Heart left ventricle (tissue), 16 donors: ENCODE measurements at regions not wholly inside any gene's neighbourhood (a gene's known extent, or its start where the extent isn't known, plus 50 kb on each side); places are given as distances from the start of the nearest gene placed in this dataset.

ENCODE experiments used
- ATAC-seq, 4 donors: fragments of 200-7000 bp; cut with Tn5 transposase; one replicate each; pipeline ENCODE4 v1.9.1; 2020 to 2022; ENCODE audit warnings: moderate library complexity in 4 of 4, mild to moderate bottlenecking in 3 of 4, moderate number of reproducible peaks in 1 of 4
- DNase-seq, 5 donors: peaks; one replicate each; pipeline ENCODE4 v3.0.0-alpha.2; 2020
- H3K27ac ChIP-seq, 12 donors: fragments of 200-600 bp; sonication (generic) in 4 of 12; one replicate each; pipeline versions ENCODE4 v1.5.0 to v1.8.0; 2016 to 2022; ENCODE audit warnings: mild to moderate bottlenecking in 2 of 12
- H3K27me3 ChIP-seq, 9 donors: fragments of 200-600 bp; sonication (generic) in 2 of 9; one replicate each; pipeline versions ENCODE4 v1.5.1 to v1.8.0; 2016 to 2022; ENCODE audit warnings: mild to moderate bottlenecking in 3 of 9
- H3K36me3 ChIP-seq, 9 donors: fragments of 200-600 bp; sonication (generic) in 2 of 9; one replicate each; pipeline versions ENCODE4 v1.5.0 to v1.8.0; 2018 to 2022; ENCODE audit warnings: mild to moderate bottlenecking in 2 of 9
- H3K4me1 ChIP-seq, 12 donors: fragments of 200-600 bp; sonication (generic) in 4 of 12; one replicate each; pipeline versions ENCODE4 v1.5.0 to v1.8.0; 2016 to 2022; ENCODE audit warnings: mild to moderate bottlenecking in 3 of 12
- H3K4me3 ChIP-seq, 12 donors: fragments of 200-600 bp; sonication (generic) in 4 of 12; one replicate each; pipeline versions ENCODE4 v1.5.0 to v1.8.0; 2017 to 2022; ENCODE audit warnings: mild to moderate bottlenecking in 9 of 12, moderate library complexity in 4 of 12
- H3K9me3 ChIP-seq, 12 donors: fragments of 200-600 bp; sonication (generic) in 4 of 12; one replicate each; pipeline versions ENCODE4 v1.5.0 to v1.8.0; 2016 to 2022; ENCODE audit warnings: mild to moderate bottlenecking in 1 of 12
- CTCF ChIP-seq, 12 donors: fragments of 200-600 bp; sonication (generic) in 4 of 12; IDR thresholded peaks; one replicate each; pipeline versions ENCODE4 v1.5.0 to v1.8.0; 2018 to 2022; ENCODE audit warnings: antibody characterized with exemption in 12 of 12, mild to moderate bottlenecking in 5 of 12
- POLR2A ChIP-seq, 2 donors: fragments of 450-650 bp; IDR thresholded peaks; one replicate each; pipeline ENCODE4 v1.6.1; 2017; ENCODE audit warnings: antibody characterized with exemption in 2 of 2, mild to moderate bottlenecking in 2 of 2, moderate library complexity in 2 of 2
- WGBS, 4 donors: extraction: QIAGEN DNeasy Blood & Tissue Kit in 2 of 4; methylation state at CpG; one replicate each; pipeline versions ENCODE4 v1.1.5 to v1.1.7; 2013 to 2018; 5-methylcytosine and 5-hydroxymethylcytosine counted together
- intact Hi-C, 10 donors: fragments of 100-400 bp; cut with DNase I; formaldehyde crosslinking; loops; one replicate each; pipeline versions ENCODE4 v1.11.1 to v1.14.2; 2022
- donor health status: ischemic (EF 13 %, LVEDD 7.1; RV severe dilation, severe dysfunction).
- donor health status: healthy with polysubstance abuse.
- donor health status: DM: no; HTN: yes; CAD: no.
- donor health status: DM: no; HTN: no; CAD: no.
- donor health status: ischemic (EF 25% LVEDD 6.9; RV normal size, moderate dysfunction).
- donor health status: ischemic (EF 25% LVEDD 5.7; RV mildly dilated, moderate dysfunction).
- donor health status: healthy.
- donor health status: DM: yes; HTN: yes; CAD: no.
- donor health status: ischemic (EF 35%, LVEDD 5.7; RV mildly dilated, moderate dysfunction).
- donor health status: nonischemic (EF 11% LVEDD 7.7; RV severe dilation, severe dysfunction).
- donor health status: DM: yes; HTN: yes; CAD: no.
- donor health status: PGD.
- donor health status: ischemic (EF 29% LVEDD 5.4; RV normal size, mild dysfunction).
- donor health status: nonischemic (EF 23%, LVEDD 6.1; RV moderate dilation, normal function).

DNA sequence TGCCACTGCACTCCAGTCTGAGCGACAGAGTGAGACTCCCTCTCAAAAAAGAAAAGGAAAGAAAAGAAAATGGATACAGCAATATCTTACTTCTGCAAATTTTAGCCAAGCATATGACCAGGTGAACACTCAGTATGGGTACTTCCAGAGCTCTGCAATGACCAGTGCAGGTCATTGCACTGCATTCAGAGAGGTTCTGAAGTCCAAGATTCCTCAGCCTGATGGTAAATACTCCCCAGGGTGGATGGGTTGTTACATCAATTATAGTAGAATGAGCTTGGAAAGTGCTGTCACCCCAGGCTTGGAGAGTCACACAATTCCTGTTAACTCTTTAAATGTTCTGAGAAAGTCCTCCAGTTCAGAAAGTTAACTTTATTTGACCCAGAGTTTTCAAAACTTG is 103.7 kb downstream of the RPLP1 start:
- 85 to 100% (median 96%) methylated on average over 1 of the region's 1 CpG for WGBS, 4 donors
- Histone ChIP-seq H3K9me3 (peaks cover 0 to 16% (median 7%) of the 10 kb centered on the region in 12 donors), H3K4me3 (no peak overlapping the region), H3K27me3 (peaks cover 0 to 4% (median 0%) of the 10 kb centered on the region in 9 donors), H3K36me3 (no peaks in the 10 kb centered on the region), H3K27ac (no peak overlapping the region), H3K4me1 (no peaks in the 10 kb centered on the region)
- DNase-seq (no peak), ATAC-seq (no peak)
- TF ChIP-seq POLR2A (IDR thresholded peaks at IDR 0.05) (no peak), CTCF (IDR thresholded peaks at IDR 0.05) (no peak)
- intact Hi-C loops = no loop called here

DNA sequence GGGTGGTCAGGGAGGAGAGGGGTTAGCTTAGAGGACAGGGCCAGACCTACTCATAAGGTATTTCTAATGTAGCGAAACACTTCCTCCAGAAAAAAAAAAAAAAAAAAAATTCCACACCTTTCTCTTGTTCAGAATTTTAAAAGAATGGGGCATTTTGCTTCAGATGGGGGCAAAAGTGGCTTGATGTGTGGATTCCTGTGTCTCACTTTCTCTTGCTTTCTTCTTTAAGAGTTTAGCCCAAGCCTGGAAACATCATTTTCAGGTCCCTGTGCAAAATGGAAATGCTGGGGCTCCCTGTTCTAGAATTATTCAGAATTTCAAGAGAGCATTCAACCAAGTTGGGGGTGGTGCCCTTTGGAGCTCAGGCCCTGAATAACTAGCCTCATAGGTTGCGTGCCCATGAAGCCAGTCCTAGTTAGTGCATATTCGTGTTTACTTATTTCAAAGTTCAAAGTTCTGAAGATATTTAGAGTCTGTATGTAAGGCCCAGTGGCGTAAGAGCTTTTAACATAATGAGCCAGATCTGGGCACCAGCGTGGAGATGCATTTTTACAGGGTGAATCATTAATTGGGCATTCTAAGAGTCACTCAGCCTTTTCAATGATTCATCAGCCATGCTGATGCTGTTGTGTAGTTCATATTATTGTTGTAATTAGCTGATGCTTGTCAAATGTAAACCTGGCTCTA is 104.5 kb downstream of the RPLP1 start:
- Histone ChIP-seq H3K36me3 (no peaks in the 10 kb centered on the region), H3K9me3 (peaks cover 0 to 7% (median 1%) of the 10 kb centered on the region in 12 donors), H3K27ac (no peak overlapping the region), H3K27me3 (peaks cover 0 to 9% (median 0%) of the 10 kb centered on the region in 9 donors), H3K4me3 (no peak overlapping the region), H3K4me1 (no peaks in the 10 kb centered on the region)
- 77 to 91% (median 89%) methylated on average over 5 of the region's 5 CpGs for WGBS, 4 donors
- TF ChIP-seq CTCF (IDR thresholded peaks at IDR 0.05) (no peak), POLR2A (IDR thresholded peaks at IDR 0.05) (no peak)
- intact Hi-C loops = no loop called here
- ATAC-seq (peak in 1 of 4 donors; percentile 28), DNase-seq (no peak)

DNA sequence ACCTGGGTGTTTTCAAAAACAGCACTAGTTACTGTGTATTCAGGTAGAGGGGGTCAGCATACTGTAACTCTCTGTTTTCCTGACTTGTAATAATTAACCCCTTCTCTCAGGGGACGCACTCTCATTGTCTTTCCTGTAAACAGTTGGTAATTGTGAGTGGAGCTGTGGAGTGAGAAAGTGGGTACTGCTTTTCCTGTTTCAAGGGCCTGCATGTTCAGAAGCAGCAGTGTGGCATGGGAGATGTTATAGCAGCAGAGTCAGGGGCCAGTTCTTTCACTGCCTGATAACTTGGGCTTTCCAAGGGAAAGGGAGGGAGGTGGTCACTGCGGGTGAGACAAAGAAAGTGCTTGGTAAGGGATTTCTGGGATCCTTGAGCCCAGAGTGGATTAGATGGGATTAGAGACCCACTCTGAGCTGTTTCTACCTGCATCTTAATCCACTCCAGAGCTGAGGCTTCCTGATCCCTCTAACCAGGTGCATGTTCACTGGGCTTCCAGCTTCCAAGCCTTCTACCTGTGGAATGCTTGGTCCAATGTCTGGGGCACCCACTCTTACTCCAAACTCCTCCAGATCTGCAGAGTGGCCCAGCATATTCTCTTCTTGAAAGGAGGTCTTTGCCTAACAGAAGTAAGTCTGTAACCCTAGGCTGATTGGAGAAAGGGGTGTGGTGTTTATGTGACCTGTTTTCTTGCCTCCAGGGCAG is 105.2 kb downstream of the RPLP1 start:
- no peaks in the 10 kb centered on the region for H3K36me3 ChIP-seq
- no peaks in the 10 kb centered on the region for H3K4me1 ChIP-seq
- ATAC-seq (no peak), DNase-seq (no peak)
- peaks cover 0 to under 1% (median 0%) of the 10 kb centered on the region in 12 donors for H3K9me3 ChIP-seq
- TF ChIP-seq POLR2A (IDR thresholded peaks at IDR 0.05) = no peak
- TF ChIP-seq CTCF (IDR thresholded peaks at IDR 0.05) = no peak
- intact Hi-C loops = no loop called here
- peaks cover 0 to 9% (median 0%) of the 10 kb centered on the region in 9 donors for H3K27me3 ChIP-seq
- H3K27ac ChIP-seq = no peak overlapping the region
- H3K4me3 ChIP-seq = no peak overlapping the region
- 70 to 83% (median 75%) methylated on average over 2 of the region's 2 CpGs for WGBS, 4 donors

DNA sequence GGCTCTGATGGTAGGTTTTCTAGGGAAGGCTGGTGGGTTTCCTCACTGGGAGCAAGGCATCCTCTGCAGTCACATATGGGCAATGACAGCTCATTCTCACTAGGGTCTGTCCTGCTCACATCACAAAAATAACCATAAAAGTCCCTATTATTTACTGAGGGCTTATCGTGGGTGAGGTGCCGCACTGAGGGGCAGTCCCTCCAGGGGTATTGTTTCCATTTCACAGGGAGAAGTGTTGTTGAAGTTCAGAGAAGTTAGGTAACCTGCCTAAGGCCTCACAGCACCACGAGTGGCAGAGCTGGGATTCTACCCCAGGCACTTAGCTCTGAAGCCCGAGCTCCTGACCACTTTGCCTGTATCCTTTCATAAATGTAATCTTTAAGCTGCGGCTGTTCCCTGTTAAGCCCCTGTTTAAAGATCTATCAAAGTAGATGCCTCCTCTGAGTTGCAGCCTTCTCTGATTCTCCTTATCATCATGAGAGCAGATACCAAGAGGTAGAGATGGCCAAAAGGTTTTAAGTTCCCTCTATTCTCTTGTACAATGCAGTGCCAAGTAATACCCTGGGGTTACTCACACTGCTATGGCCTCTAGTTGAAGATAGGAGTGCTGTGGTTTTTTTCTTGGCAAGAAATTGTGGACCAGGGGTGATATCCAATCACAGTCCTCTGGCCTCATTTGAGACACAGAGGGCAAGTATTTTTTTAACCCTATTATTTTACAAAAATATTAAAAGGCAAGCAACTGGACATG is 107.0 kb downstream of the RPLP1 start:
- Histone ChIP-seq H3K27ac (no peak overlapping the region), H3K9me3 (no peaks in the 10 kb centered on the region), H3K4me3 (no peak overlapping the region), H3K36me3 (no peaks in the 10 kb centered on the region), H3K27me3 (peaks cover 0 to 9% (median 0%) of the 10 kb centered on the region in 9 donors), H3K4me1 (no peaks in the 10 kb centered on the region)
- TF ChIP-seq CTCF (IDR thresholded peaks at IDR 0.05) = no peak
- TF ChIP-seq POLR2A (IDR thresholded peaks at IDR 0.05) = no peak
- ATAC-seq (no peak), DNase-seq (no peak)
- 52 to 70% (median 62%) methylated on average over 3 to 5 of the region's 5 CpGs for WGBS, 4 donors
- intact Hi-C loops = no loop called here
